ENCODE measurements at regions not wholly inside any gene's neighbourhood (a gene's known extent, or its start where the extent isn't known, plus 50 kb on each side); places are given as distances from the start of the nearest gene placed in this dataset.

DNA sequence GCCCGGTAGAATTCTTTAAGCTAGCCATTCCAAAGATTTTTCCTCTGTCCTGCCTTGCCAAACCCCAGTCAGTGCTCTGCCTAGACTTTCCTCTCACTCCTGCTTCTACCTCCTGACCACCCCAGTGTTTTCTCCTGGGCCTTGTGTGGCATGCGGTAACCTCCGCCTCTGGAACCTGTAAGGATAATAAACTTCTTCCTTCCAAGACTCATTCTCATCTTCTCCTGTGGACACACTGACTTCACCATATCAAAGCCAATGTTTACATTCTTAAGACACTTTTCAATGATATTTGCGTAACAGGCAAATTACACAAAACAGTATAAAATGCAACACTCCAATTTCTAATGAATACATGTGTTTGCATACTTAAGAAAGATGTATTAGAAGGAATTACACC, 354.6 kb downstream of the RNF144B start:
- Histone ChIP-seq H3K9me3 (replicated peaks; ENCODE audit: control insufficient read depth, insufficient read depth, low read length) (no peaks in the 10 kb centered on the region), H3K4me3 (replicated peaks in 1 of 3; ENCODE audit: insufficient read depth in 1 of 3, low read depth in 1 of 3, low read length in 3 of 3) (no peak overlapping the region), H3K36me3 (ENCODE audit: control insufficient read depth in 2 of 2, extremely low read depth in 1 of 2, insufficient read depth in 2 of 2, low read length in 2 of 2) (no peaks in the 10 kb centered on the region), H2AFZ (ENCODE audit: low read depth, low read length) (no peak overlapping the region), H3K27me3 (ENCODE audit: control insufficient read depth in 2 of 2, insufficient read depth in 2 of 2, low read length in 2 of 2) (no peaks in the 10 kb centered on the region), H3K4me2 (ENCODE audit: insufficient read depth, low read length) (no peak overlapping the region), H3K27ac (ENCODE audit: insufficient read depth, low read depth, low read length) (no peak overlapping the region), H3K79me2 (ENCODE audit: control insufficient read depth, insufficient read depth, low read length) (no peaks in the 10 kb centered on the region), H3K9ac (replicated peaks; ENCODE audit: extremely low read depth, insufficient read depth, low read length) (no peak overlapping the region), H4K20me1 (replicated peaks; ENCODE audit: control insufficient read depth, extremely low read depth, insufficient read depth, low read length) (no peaks in the 10 kb centered on the region), H3K4me1 (ENCODE audit: control insufficient read depth, extremely low read depth, insufficient read depth, low read length) (no peaks in the 10 kb centered on the region), H3K9me1 (replicated peaks; ENCODE audit: control insufficient read depth, extremely low read depth, insufficient read depth, low read length) (no peaks in the 10 kb centered on the region)
- FAIRE-seq (no peak), DNase-seq (ENCODE audit: low read depth, low spot score) (no peak)
- CTCF ChIA-PET, result no interaction called here
- POLR2A ChIA-PET, result no interaction called here
- intact Hi-C loops (cut with micrococcal nuclease) (no loop called here), dilution Hi-C loops (cut with MboI; ENCODE audit: extremely low pct_ligation_motif_present, low sequenced_read_pairs) (no loop called here)
- TF ChIP-seq, protein P1, sequence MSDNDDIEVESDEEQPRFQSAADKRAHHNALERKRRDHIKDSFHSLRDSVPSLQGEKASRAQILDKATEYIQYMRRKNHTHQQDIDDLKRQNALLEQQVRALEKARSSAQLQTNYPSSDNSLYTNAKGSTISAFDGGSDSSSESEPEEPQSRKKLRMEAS (IDR thresholded peaks at IDR 0.05; ENCODE audit: insufficient read depth, insufficient read length), result no peak
- TF ChIP-seq GATA2 (IDR thresholded peaks at IDR 0.05; ENCODE audit: insufficient read depth, insufficient read length, low read depth, low read length) (no peak), POLR2AphosphoS5 (IDR thresholded peaks at IDR 0.05; ENCODE audit: insufficient read depth, low read depth, low read length) (no peak), EZH2 (IDR thresholded peaks at IDR 0.05; ENCODE audit: borderline replicate concordance, low read depth, low read length, severe bottlenecking) (no peak), MYC (IDR thresholded peaks at IDR 0.05; ENCODE audit: low read depth, low read length) (no peak)
- BruUV-seq (replicated peaks), result no TSS peak

DNA sequence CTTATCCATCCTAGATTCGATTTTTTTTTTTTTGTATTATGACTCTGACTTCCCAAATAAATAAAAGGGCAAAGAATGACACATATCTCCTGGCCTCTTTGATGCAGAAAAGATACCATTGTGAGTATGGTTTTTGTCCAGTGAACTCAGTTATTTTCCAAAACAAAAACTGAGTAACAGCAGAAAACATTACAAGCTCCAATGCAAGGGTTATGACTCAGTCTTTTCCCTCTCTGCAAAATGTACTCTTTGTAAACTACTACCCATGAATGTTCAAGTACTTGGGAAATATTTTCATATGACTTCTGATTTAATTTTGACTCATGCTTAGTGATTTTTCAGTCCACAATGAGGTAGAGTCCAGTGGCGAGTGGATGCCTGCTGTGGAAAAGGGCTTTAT, 355.3 kb downstream of the RNF144B start:
- H3K79me2 ChIP-seq (ENCODE audit: control insufficient read depth, insufficient read depth, low read length), result no peaks in the 10 kb centered on the region
- no peak overlapping the region for H2AFZ ChIP-seq (ENCODE audit: low read depth, low read length)
- no peaks in the 10 kb centered on the region for H3K27me3 ChIP-seq (ENCODE audit: control insufficient read depth in 2 of 2, insufficient read depth in 2 of 2, low read length in 2 of 2)
- DNase-seq (ENCODE audit: low read depth, low spot score) (no peak), FAIRE-seq (no peak)
- intact Hi-C loops (cut with micrococcal nuclease), result no loop called here
- H3K9me3 ChIP-seq (replicated peaks; ENCODE audit: control insufficient read depth, insufficient read depth, low read length), result no peaks in the 10 kb centered on the region
- H3K9ac ChIP-seq (replicated peaks; ENCODE audit: extremely low read depth, insufficient read depth, low read length), result no peak overlapping the region
- ChIA-PET CTCF (no interaction called here), POLR2A (no interaction called here)
- no peak overlapping the region for H3K4me3 ChIP-seq (replicated peaks in 1 of 3; ENCODE audit: insufficient read depth in 1 of 3, low read depth in 1 of 3, low read length in 3 of 3)
- BruUV-seq (replicated peaks), result no TSS peak
- H4K20me1 ChIP-seq (replicated peaks; ENCODE audit: control insufficient read depth, extremely low read depth, insufficient read depth, low read length), result no peaks in the 10 kb centered on the region
- dilution Hi-C loops (cut with MboI; ENCODE audit: extremely low pct_ligation_motif_present, low sequenced_read_pairs), result no loop called here
- TF ChIP-seq GATA2 (IDR thresholded peaks at IDR 0.05; ENCODE audit: insufficient read depth, insufficient read length, low read depth, low read length) (no peak), POLR2AphosphoS5 (IDR thresholded peaks at IDR 0.05; ENCODE audit: insufficient read depth, low read depth, low read length) (no peak), EZH2 (IDR thresholded peaks at IDR 0.05; ENCODE audit: borderline replicate concordance, low read depth, low read length, severe bottlenecking) (no peak), CTCF (IDR thresholded peaks at IDR 0.05; ENCODE audit: extremely low read depth in 1 of 2, insufficient read depth in 1 of 2, low read depth in 1 of 2, low read length in 2 of 2) (no peak), POLR2A (IDR thresholded peaks at IDR 0.05; ENCODE audit: low read depth, low read length) (no peak), JUN (IDR thresholded peaks at IDR 0.05; ENCODE audit: borderline replicate concordance, insufficient read depth, insufficient read length, low read depth) (no peak)
- TF ChIP-seq, protein P1 (IDR thresholded peaks at IDR 0.05; ENCODE audit: insufficient read depth, insufficient read length), result no peak
- H3K4me2 ChIP-seq (ENCODE audit: insufficient read depth, low read length), result no peak overlapping the region
- H3K4me1 ChIP-seq (ENCODE audit: control insufficient read depth, extremely low read depth, insufficient read depth, low read length), result no peaks in the 10 kb centered on the region
- no peak overlapping the region for H3K27ac ChIP-seq (ENCODE audit: insufficient read depth, low read depth, low read length)
- no peaks in the 10 kb centered on the region for H3K9me1 ChIP-seq (replicated peaks; ENCODE audit: control insufficient read depth, extremely low read depth, insufficient read depth, low read length)
- H3K36me3 ChIP-seq (ENCODE audit: control insufficient read depth in 2 of 2, extremely low read depth in 1 of 2, insufficient read depth in 2 of 2, low read length in 2 of 2), result no peaks in the 10 kb centered on the region

Data from endothelial cell of umbilical vein (primary cell).